GM18499 (cell line): ENCODE measurements at regions not wholly inside any gene's neighbourhood (a gene's known extent, or its start where the extent isn't known, plus 50 kb on each side); places are given as distances from the start of the nearest gene placed in this dataset.
"Not testable (repeated sequence)": the region's sequence is repeated elsewhere in the genome, so short reads cannot be mapped to it uniquely, and the experiment has no call there.

Experiments
- ATAC-seq: cut with Tn5 transposase; IDR thresholded peaks from one replicate; pipeline ENCODE4 v1.9.1; 2021; ENCODE audit warnings: moderate number of reproducible peaks; ENCODE audit not compliant: insufficient read depth, unreplicated experiment

GRCh38 chr15:87496795-87497194 lies 759.7 kb downstream of the NTRK3 start:
- ATAC-seq: no peak

GRCh38 chr15:87496109-87496508 lies 760.4 kb downstream of the NTRK3 start:
- no peak for ATAC-seq

- no peak for ATAC-seq
These were observed 762.7 kb downstream of the NTRK3 start for GRCh38 chr15:87493803-87494202.

GRCh38 chr15:87492321-87492720 lies 764.2 kb downstream of the NTRK3 start:
- ATAC-seq: no peak

- ATAC-seq: no peak
These were observed 765.9 kb downstream of the NTRK3 start for GRCh38 chr15:87490666-87491065.

- no peak for ATAC-seq
These were observed 766.5 kb downstream of the NTRK3 start for GRCh38 chr15:87489902-87490665.

GRCh38 chr15:87489456-87489855 lies 767.1 kb downstream of the NTRK3 start:
- ATAC-seq: no peak

GRCh38 chr15:87487484-87487883 lies 769.1 kb downstream of the NTRK3 start:
- ATAC-seq: no peak

- no peak for ATAC-seq
These were observed 773.1 kb downstream of the NTRK3 start for GRCh38 chr15:87483468-87483867.

GRCh38 chr15:87481126-87481525 lies 775.4 kb downstream of the NTRK3 start:
- no peak for ATAC-seq

- no peak for ATAC-seq
These were observed 777.9 kb downstream of the NTRK3 start for GRCh38 chr15:87478687-87479072.

GRCh38 chr15:87477737-87478686 lies 778.5 kb downstream of the NTRK3 start:
- ATAC-seq: no peak

GRCh38 chr15:87477026-87477425 lies 779.5 kb downstream of the NTRK3 start:
- no peak for ATAC-seq

GRCh38 chr15:87470923-87471322 lies 785.6 kb downstream of the NTRK3 start:
- no peak for ATAC-seq

- ATAC-seq: not testable (repeated sequence)
These were observed 792.6 kb downstream of the NTRK3 start for GRCh38 chr15:87463956-87464355.

- no peak for ATAC-seq
These were observed 794.9 kb downstream of the NTRK3 start for GRCh38 chr15:87461631-87462030.

GRCh38 chr15:87454860-87455259 lies 801.7 kb downstream of the NTRK3 start:
- ATAC-seq: no peak

- no peak for ATAC-seq
These were observed 806.2 kb downstream of the NTRK3 start for GRCh38 chr15:87450314-87450713.

- ATAC-seq: no peak
These were observed 817.4 kb downstream of the NTRK3 start for GRCh38 chr15:87439090-87439489.

GRCh38 chr15:87433871-87434270 lies 822.7 kb downstream of the NTRK3 start:
- no peak for ATAC-seq

- no peak for ATAC-seq
These were observed 826.8 kb downstream of the NTRK3 start for GRCh38 chr15:87429754-87430153.
